ENCODE measurements at regions not wholly inside any gene's neighbourhood (a gene's known extent, or its start where the extent isn't known, plus 50 kb on each side); places are given as distances from the start of the nearest gene placed in this dataset.

DNA sequence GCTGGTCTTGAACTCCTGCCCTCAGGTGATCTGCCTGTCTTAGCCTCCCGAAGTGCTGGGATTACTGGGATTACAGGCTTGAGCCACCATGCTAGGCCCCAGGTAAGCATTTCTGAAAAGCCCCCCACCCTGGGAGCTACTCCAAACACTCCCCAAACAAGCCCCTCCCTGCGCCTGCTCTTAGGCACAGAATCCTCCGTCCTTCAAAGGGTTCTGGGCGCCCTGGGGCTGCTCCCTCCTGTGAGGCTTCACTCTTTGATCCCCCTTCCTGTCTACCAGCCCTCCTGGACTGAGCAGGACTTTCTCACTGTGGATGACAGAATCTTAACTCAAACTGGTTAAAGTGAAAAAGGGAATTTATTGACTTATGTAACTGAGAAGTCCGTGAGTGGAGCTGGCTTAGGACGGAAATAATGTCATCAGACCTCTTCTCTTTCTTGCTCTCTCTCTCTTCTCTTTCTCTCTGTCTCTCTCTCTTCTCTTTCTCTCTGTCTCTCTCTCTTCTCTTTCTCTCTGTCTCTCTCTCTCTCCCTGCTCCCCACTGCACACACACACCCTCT is 66.9 kb upstream of the CLMN start:
- TF ChIP-seq EZH2phosphoT487 (IDR thresholded peaks at IDR 0.05; ENCODE audit: borderline replicate concordance, low read length) (no peak), CTCF (IDR thresholded peaks at IDR 0.05; ENCODE audit: low read depth, low read length, poor library complexity, severe bottlenecking) (no peak)
- H3K79me2 ChIP-seq (ENCODE audit: control insufficient read depth, low read length) = no peaks in the 10 kb centered on the region
- H3F3A ChIP-seq (ENCODE audit: control insufficient read depth, insufficient read depth) = no peaks in the 10 kb centered on the region
- H3K4me2 ChIP-seq (ENCODE audit: low read length) = no peak overlapping the region
- H3K27ac ChIP-seq (ENCODE audit: low read depth, low read length) = no peak overlapping the region
- no peaks in the 10 kb centered on the region; the same call in 1 of the 2 replicates for H3K27me3 ChIP-seq (ENCODE audit: control insufficient read depth, low read length)
- no peak overlapping the region for H3K4me3 ChIP-seq (ENCODE audit: low read length)
- H3K36me3 ChIP-seq (ENCODE audit: control insufficient read depth, low read length) = no peaks in the 10 kb centered on the region
- H3K9me3 ChIP-seq (ENCODE audit: control insufficient read depth, insufficient read depth, low read length) = no peaks in the 10 kb centered on the region
- no peaks in the 10 kb centered on the region for H3K9me2 ChIP-seq (replicated peaks; ENCODE audit: control insufficient read depth, low read length)
- H3K4me1 ChIP-seq (ENCODE audit: control insufficient read depth, low read length) = no peaks in the 10 kb centered on the region
- H4K20me1 ChIP-seq (ENCODE audit: control insufficient read depth, insufficient read depth, low read depth, low read length) = no peaks in the 10 kb centered on the region

DNA sequence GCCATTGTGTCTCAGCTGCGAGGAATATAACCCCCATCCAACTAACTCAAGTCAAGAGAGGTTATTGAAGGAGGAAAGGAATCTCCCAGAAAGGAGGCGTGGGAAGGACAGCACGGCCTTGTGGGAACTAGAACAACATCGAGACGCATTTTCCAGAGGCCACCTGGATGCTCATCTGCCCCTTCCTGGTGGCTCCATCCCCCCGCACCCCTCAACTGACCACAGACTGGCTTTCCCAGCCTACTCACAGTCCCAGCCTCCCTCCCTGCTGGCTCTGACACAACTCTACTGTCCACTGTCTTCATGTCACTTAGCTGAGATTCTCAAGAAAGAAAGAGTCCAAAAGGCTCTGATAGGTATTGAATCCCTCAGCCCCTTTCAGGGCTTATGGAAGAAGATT is 66.0 kb upstream of the CLMN start:
- TF ChIP-seq CTCF (IDR thresholded peaks at IDR 0.05; ENCODE audit: low read depth, low read length, poor library complexity, severe bottlenecking) = no peak
- no peak for TF ChIP-seq EZH2phosphoT487 (IDR thresholded peaks at IDR 0.05; ENCODE audit: borderline replicate concordance, low read length)
- Histone ChIP-seq H3K27me3 (ENCODE audit: control insufficient read depth, low read length) (no peaks in the 10 kb centered on the region), H3K4me3 (ENCODE audit: low read length) (no peak overlapping the region), H3K27ac (ENCODE audit: low read depth, low read length) (no peak overlapping the region), H3K9me2 (replicated peaks; ENCODE audit: control insufficient read depth, low read length) (no peaks in the 10 kb centered on the region), H3K36me3 (ENCODE audit: control insufficient read depth, low read length) (no peaks in the 10 kb centered on the region), H3K4me2 (ENCODE audit: low read length) (no peak overlapping the region), H3K79me2 (ENCODE audit: control insufficient read depth, low read length) (no peaks in the 10 kb centered on the region), H3K4me1 (ENCODE audit: control insufficient read depth, low read length) (no peaks in the 10 kb centered on the region), H3F3A (ENCODE audit: control insufficient read depth, insufficient read depth) (no peaks in the 10 kb centered on the region), H4K20me1 (ENCODE audit: control insufficient read depth, insufficient read depth, low read depth, low read length) (no peaks in the 10 kb centered on the region), H3K9me3 (ENCODE audit: control insufficient read depth, insufficient read depth, low read length) (no peaks in the 10 kb centered on the region)

GRCh38 chr14:95382747-95383146 is 63.0 kb upstream of the CLMN start:
- Histone ChIP-seq H3K4me2 (ENCODE audit: low read length) (no peak overlapping the region), H3K9me3 (ENCODE audit: control insufficient read depth, insufficient read depth, low read length) (no peaks in the 10 kb centered on the region), H3K4me1 (ENCODE audit: control insufficient read depth, low read length) (no peaks in the 10 kb centered on the region), H3K79me2 (ENCODE audit: control insufficient read depth, low read length) (no peaks in the 10 kb centered on the region), H3K4me3 (ENCODE audit: low read length) (no peak overlapping the region), H3K27ac (ENCODE audit: low read depth, low read length) (no peak overlapping the region), H3K36me3 (ENCODE audit: control insufficient read depth, low read length) (no peaks in the 10 kb centered on the region), H3K9me2 (replicated peaks; ENCODE audit: control insufficient read depth, low read length) (no peaks in the 10 kb centered on the region), H4K20me1 (ENCODE audit: control insufficient read depth, insufficient read depth, low read depth, low read length) (no peaks in the 10 kb centered on the region), H3K27me3 (ENCODE audit: control insufficient read depth, low read length) (no peaks in the 10 kb centered on the region), H3F3A (ENCODE audit: control insufficient read depth, insufficient read depth) (no peaks in the 10 kb centered on the region)
- TF ChIP-seq EZH2phosphoT487 (IDR thresholded peaks at IDR 0.05; ENCODE audit: borderline replicate concordance, low read length) (no peak), CTCF (IDR thresholded peaks at IDR 0.05; ENCODE audit: low read depth, low read length, poor library complexity, severe bottlenecking) (no peak)
